Breast epithelium (tissue), 3 donors: ENCODE measurements at regions not wholly inside any gene's neighbourhood (a gene's known extent, or its start where the extent isn't known, plus 50 kb on each side); places are given as distances from the start of the nearest gene placed in this dataset.

Experiments used
- POLR2AphosphoS5 ChIP-seq, 3 donors: sonication (generic); formaldehyde crosslinking; IDR thresholded peaks; one replicate each; pipeline ENCODE4 v1.6.1; 2017; ENCODE audit warnings: antibody characterized with exemption in 3 of 3
- TF ChIP-seq, protein P1 (sequence below), 3 donors: fragments of 450-650 bp; IDR thresholded peaks; one replicate each; pipeline ENCODE4 v1.5.1; 2016 to 2017; ENCODE audit warnings: antibody characterized with exemption in 3 of 3, mild to moderate bottlenecking in 3 of 3, moderate library complexity in 3 of 3

- no peak for TF ChIP-seq POLR2AphosphoS5 (IDR thresholded peaks at IDR 0.05)
- TF ChIP-seq, protein P1, sequence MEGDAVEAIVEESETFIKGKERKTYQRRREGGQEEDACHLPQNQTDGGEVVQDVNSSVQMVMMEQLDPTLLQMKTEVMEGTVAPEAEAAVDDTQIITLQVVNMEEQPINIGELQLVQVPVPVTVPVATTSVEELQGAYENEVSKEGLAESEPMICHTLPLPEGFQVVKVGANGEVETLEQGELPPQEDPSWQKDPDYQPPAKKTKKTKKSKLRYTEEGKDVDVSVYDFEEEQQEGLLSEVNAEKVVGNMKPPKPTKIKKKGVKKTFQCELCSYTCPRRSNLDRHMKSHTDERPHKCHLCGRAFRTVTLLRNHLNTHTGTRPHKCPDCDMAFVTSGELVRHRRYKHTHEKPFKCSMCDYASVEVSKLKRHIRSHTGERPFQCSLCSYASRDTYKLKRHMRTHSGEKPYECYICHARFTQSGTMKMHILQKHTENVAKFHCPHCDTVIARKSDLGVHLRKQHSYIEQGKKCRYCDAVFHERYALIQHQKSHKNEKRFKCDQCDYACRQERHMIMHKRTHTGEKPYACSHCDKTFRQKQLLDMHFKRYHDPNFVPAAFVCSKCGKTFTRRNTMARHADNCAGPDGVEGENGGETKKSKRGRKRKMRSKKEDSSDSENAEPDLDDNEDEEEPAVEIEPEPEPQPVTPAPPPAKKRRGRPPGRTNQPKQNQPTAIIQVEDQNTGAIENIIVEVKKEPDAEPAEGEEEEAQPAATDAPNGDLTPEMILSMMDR (IDR thresholded peaks at IDR 0.05): no peak
Measured at GRCh38 chr3:135382188-135382587, 583.3 kb upstream of the PPP2R3A start.
